Thyroid gland (tissue), 4 donors: ENCODE measurements at regions not wholly inside any gene's neighbourhood (a gene's known extent, or its start where the extent isn't known, plus 50 kb on each side); places are given as distances from the start of the nearest gene placed in this dataset.

Source experiments
- POLR2A ChIP-seq, 2 donors: fragments of 450-650 bp; IDR thresholded peaks; one replicate each; pipeline ENCODE4 v1.6.1; 2017; ENCODE audit warnings: antibody characterized with exemption in 2 of 2, mild to moderate bottlenecking in 2 of 2, moderate library complexity in 1 of 2
- TF ChIP-seq, protein P1 (sequence below), 6 experiments: fragments of 200-600 bp in 3 of 6; fragments of 450-650 bp in 3 of 6; sonication (generic) in 3 of 6; IDR thresholded peaks; one replicate each; pipeline ENCODE4 v1.5.1; 2016 to 2019; ENCODE audit warnings: antibody characterized with exemption in 6 of 6, mild to moderate bottlenecking in 2 of 6, inconsistent platforms in 1 of 6, moderate library complexity in 1 of 6

- TF ChIP-seq POLR2A (IDR thresholded peaks at IDR 0.05), result no peak
- TF ChIP-seq, protein P1, sequence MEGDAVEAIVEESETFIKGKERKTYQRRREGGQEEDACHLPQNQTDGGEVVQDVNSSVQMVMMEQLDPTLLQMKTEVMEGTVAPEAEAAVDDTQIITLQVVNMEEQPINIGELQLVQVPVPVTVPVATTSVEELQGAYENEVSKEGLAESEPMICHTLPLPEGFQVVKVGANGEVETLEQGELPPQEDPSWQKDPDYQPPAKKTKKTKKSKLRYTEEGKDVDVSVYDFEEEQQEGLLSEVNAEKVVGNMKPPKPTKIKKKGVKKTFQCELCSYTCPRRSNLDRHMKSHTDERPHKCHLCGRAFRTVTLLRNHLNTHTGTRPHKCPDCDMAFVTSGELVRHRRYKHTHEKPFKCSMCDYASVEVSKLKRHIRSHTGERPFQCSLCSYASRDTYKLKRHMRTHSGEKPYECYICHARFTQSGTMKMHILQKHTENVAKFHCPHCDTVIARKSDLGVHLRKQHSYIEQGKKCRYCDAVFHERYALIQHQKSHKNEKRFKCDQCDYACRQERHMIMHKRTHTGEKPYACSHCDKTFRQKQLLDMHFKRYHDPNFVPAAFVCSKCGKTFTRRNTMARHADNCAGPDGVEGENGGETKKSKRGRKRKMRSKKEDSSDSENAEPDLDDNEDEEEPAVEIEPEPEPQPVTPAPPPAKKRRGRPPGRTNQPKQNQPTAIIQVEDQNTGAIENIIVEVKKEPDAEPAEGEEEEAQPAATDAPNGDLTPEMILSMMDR (IDR thresholded peaks at IDR 0.05), result no peak
Observed at GRCh38 chr21:28308516-28308915, 684.2 kb downstream of the LTN1 start.
